HepG2 (cell line): ENCODE measurements at regions not wholly inside any gene's neighbourhood (a gene's known extent, or its start where the extent isn't known, plus 50 kb on each side); places are given as distances from the start of the nearest gene placed in this dataset.

Source experiments
- ATAC-seq: fragments of 200-7000 bp; cut with Tn5 transposase; 3 replicates; pipeline ENCODE4 v1.9.1; 2020; ENCODE audit warnings: mild to moderate bottlenecking, moderate library complexity
- BruUV-seq: library from RNA; stranded (reverse); fragments of 400-500 nt; replicated peaks from 2 replicates; lab custom pipeline; 2021; lab: Mats Ljungman, UMichigan
- CTCF ChIA-PET: fragments of 300-600 bp; formaldehyde crosslinking; extraction: SDS; loops from one replicate; lab custom pipeline; 2021; ENCODE audit warnings: low total read pairs, inconsistent platforms, low intra/inter-chr PET ratio; lab: Yijun Ruan, JAX
- POLR2A ChIA-PET: fragments of 350-600 bp; sonication (Branson Sonifier 250); formaldehyde crosslinking; loops from one replicate; lab custom pipeline; 2020; ENCODE audit warnings: antibody characterized with exemption, inconsistent platforms; lab: Yijun Ruan, JAX
- DNase-seq: peaks from one replicate; pipeline ENCODE4 v3.0.0-alpha.2; 2015; ENCODE audit warnings: low spot score
- FAIRE-seq: peaks from 3 replicates; lab custom pipeline; 2011; peaks lifted over from hg19 to GRCh38; lab: Jason Lieb, UNC
- H2AFZ ChIP-seq: one replicate; pipeline ENCODE4 v1.6.1; 2011; ENCODE audit warnings: low read length, inconsistent platforms
- H3K27ac ChIP-seq: fragments of 300-600 bp; 3 replicates; pipeline ENCODE4 v1.8.0; 2011; ENCODE audit warnings: mixed run types, mild to moderate bottlenecking, mixed read lengths, low read length, inconsistent platforms; ENCODE audit not compliant: insufficient read depth; ENCODE audit errors: extremely low read length
- H3K27me3 ChIP-seq, 2 experiments: fragments of 200-600 bp in 1 of 2; 2 replicates in 1 of 2; 3 replicates in 1 of 2; pipeline versions ENCODE4 v1.6.0 to v1.8.0; 2011; ENCODE audit warnings: low read length in 2 of 2, mild to moderate bottlenecking in 2 of 2, moderate library complexity in 2 of 2, inconsistent platforms in 1 of 2; ENCODE audit not compliant: insufficient read depth in 2 of 2, control insufficient read depth in 1 of 2
- H3K36me3 ChIP-seq, 2 experiments: fragments of 200-600 bp in 1 of 2; replicated peaks in 1 of 2; 2 replicates in 1 of 2; 3 replicates in 1 of 2; pipeline versions ENCODE4 v1.5.1 to v1.8.0; 2011; ENCODE audit warnings: low read length in 2 of 2, inconsistent platforms in 1 of 2; ENCODE audit not compliant: insufficient read depth in 2 of 2, control insufficient read depth in 1 of 2
- H3K4me1 ChIP-seq: 2 replicates; pipeline ENCODE4 v1.5.1; 2012; ENCODE audit warnings: low read length, inconsistent platforms; ENCODE audit not compliant: insufficient read depth
- H3K4me2 ChIP-seq: 2 replicates; pipeline ENCODE4 v1.6.0; 2011; ENCODE audit warnings: low read depth, low read length, inconsistent platforms
- H3K4me3 ChIP-seq, 3 experiments: fragments of 200-600 bp in 1 of 3; sonication (generic), shearing (Covaris generic) in 1 of 3; replicated peaks in 1 of 3; 2 replicates each; pipeline ENCODE4 v1.5.1; 2011 to 2016; ENCODE audit warnings: low read length in 3 of 3, inconsistent platforms in 2 of 3, low read depth in 2 of 3, mild to moderate bottlenecking in 2 of 3, control low read depth in 1 of 3, mixed read lengths in 1 of 3; ENCODE audit not compliant: insufficient read depth in 1 of 3
- H3K79me2 ChIP-seq: one replicate; pipeline ENCODE4 v1.6.1; 2011; ENCODE audit warnings: low read length, inconsistent platforms; ENCODE audit not compliant: insufficient read depth
- H3K9ac ChIP-seq: 2 replicates; pipeline ENCODE4 v1.6.0; 2011; ENCODE audit warnings: mild to moderate bottlenecking, low read depth, low read length, inconsistent platforms; ENCODE audit not compliant: insufficient read depth
- H3K9me3 ChIP-seq: 2 replicates; pipeline ENCODE4 v1.5.1; 2012; ENCODE audit warnings: mild to moderate bottlenecking, low read length
- H4K20me1 ChIP-seq: 2 replicates; pipeline ENCODE4 v1.6.0; 2011; ENCODE audit warnings: inconsistent platforms, mild to moderate bottlenecking, low read length, moderate library complexity; ENCODE audit not compliant: insufficient read depth
- FOXP1 ChIP-seq, 2 experiments: fragments of 450-650 bp in 1 of 2; IDR thresholded peaks; 2 replicates each; pipeline ENCODE4 v1.6.1; 2017 to 2018; ENCODE audit warnings: antibody characterized with exemption in 1 of 2
- HCFC1 ChIP-seq: fragments of 150-350 bp; IDR thresholded peaks from 2 replicates; pipeline ENCODE4 v1.6.1; 2014; ENCODE audit warnings: low read depth, low read length
- PCBP2 ChIP-seq: fragments of 200-400 bp; formaldehyde crosslinking; optimal IDR thresholded peaks from 2 replicates; pipeline ENCODE3; 2018; ENCODE audit warnings: low read length, low read depth; ENCODE audit not compliant: poor library complexity, severe bottlenecking
- THAP11 ChIP-seq: IDR thresholded peaks from 2 replicates; pipeline ENCODE4 v1.6.1; 2016; ENCODE audit warnings: missing biosample characterization, missing genetic modification reagents
- ZBTB3 ChIP-seq: sonication (generic); formaldehyde crosslinking; IDR thresholded peaks from 2 replicates; pipeline ENCODE4 v1.4.0; 2020; ENCODE audit warnings: low read depth, mild to moderate bottlenecking, moderate library complexity, missing genetic modification reagents, borderline replicate concordance
- ZBTB7A ChIP-seq: sonication (generic); formaldehyde crosslinking; IDR thresholded peaks from 2 replicates; pipeline ENCODE4 v1.8.0; 2022; ENCODE audit warnings: mild to moderate bottlenecking, missing genetic modification reagents
- ZKSCAN8 ChIP-seq: IDR thresholded peaks from 2 replicates; pipeline ENCODE4 v1.6.1; 2016; ENCODE audit warnings: borderline replicate concordance, missing genetic modification reagents, missing compliant biosample characterization
- ZNF138 ChIP-seq: sonication (generic); formaldehyde crosslinking; IDR thresholded peaks from 2 replicates; pipeline ENCODE4 v1.5.0; 2020; ENCODE audit warnings: mild to moderate bottlenecking, low read depth, missing genetic modification reagents
- ZNF513 ChIP-seq: sonication (generic); formaldehyde crosslinking; conservative IDR thresholded peaks from 2 replicates; pipeline ENCODE4 v1.5.0; 2020; ENCODE audit warnings: missing genetic modification reagents
- ZNF703 ChIP-seq: sonication (generic); formaldehyde crosslinking; IDR thresholded peaks from 2 replicates; pipeline ENCODE4 v1.5.1; 2020; ENCODE audit warnings: missing genetic modification reagents, mild to moderate bottlenecking, moderate library complexity, borderline replicate concordance
- WGBS: methylation state at CpG from one replicate; pipeline ENCODE4 v1.1.6; 2017; ENCODE audit warnings: low lambda C conversion rate; 5-methylcytosine and 5-hydroxymethylcytosine counted together
- in situ Hi-C: cut with HindIII; loops from 2 replicates; pipeline ENCODE4 v1.10.0; 2017; ENCODE audit warnings: low pct_unique_long_range_greater_than_20kb; ENCODE audit not compliant: extremely low pct_ligation_motif_present
- intact Hi-C: fragments of 100-400 bp; cut with micrococcal nuclease; formaldehyde crosslinking; loops from one replicate; pipeline ENCODE4 v1.10.0; 2022; ENCODE audit not compliant: unreplicated experiment
- TF ChIP-seq, protein P1 (sequence below): sonication (generic); formaldehyde crosslinking; IDR thresholded peaks from 2 replicates; pipeline ENCODE4 v1.5.0; 2020; ENCODE audit warnings: mild to moderate bottlenecking, missing genetic modification reagents
- TF ChIP-seq, protein P2 (sequence below): sonication (generic); formaldehyde crosslinking; IDR thresholded peaks from 2 replicates; pipeline ENCODE4 v1.8.0; 2022; ENCODE audit warnings: mild to moderate bottlenecking, missing genetic modification reagents, borderline replicate concordance

GRCh38 chr12:4825011-4825858 lies 84.5 kb upstream of the KCNA1 start:
- CTCF ChIA-PET: no interaction called here
- intact Hi-C loops: no loop called here
- ATAC-seq: no peak
- Histone ChIP-seq H4K20me1 (no peaks in the 10 kb centered on the region), H3K4me3 (no peak overlapping the region), H3K79me2 (no peaks in the 10 kb centered on the region), H3K4me1 (no peaks in the 10 kb centered on the region), H3K36me3 (no peaks in the 10 kb centered on the region), H2AFZ (no peak overlapping the region), H3K4me2 (no peak overlapping the region), H3K27me3 (peaks cover 4 to 45% of the 10 kb centered on the region in 2 experiments)
- no peak for DNase-seq
- no peak for FAIRE-seq
- no peak for TF ChIP-seq HCFC1
- no peak for TF ChIP-seq ZBTB7A (CRISPR knock-in tag)
- no peak for TF ChIP-seq FOXP1 (IDR thresholded peaks at IDR 0.05)
- TF ChIP-seq FOXP1 (CRISPR knock-in tag; IDR thresholded peaks at IDR 0.05): no peak
- TF ChIP-seq ZNF138 (CRISPR knock-in tag): no peak
- TF ChIP-seq ZNF513: no peak
- no peak for TF ChIP-seq ZKSCAN8
- no peak for TF ChIP-seq PCBP2
- no peak for TF ChIP-seq THAP11 (CRISPR knock-in tag)
- TF ChIP-seq ZBTB3 (CRISPR knock-in tag): no peak
- TF ChIP-seq, protein P1, sequence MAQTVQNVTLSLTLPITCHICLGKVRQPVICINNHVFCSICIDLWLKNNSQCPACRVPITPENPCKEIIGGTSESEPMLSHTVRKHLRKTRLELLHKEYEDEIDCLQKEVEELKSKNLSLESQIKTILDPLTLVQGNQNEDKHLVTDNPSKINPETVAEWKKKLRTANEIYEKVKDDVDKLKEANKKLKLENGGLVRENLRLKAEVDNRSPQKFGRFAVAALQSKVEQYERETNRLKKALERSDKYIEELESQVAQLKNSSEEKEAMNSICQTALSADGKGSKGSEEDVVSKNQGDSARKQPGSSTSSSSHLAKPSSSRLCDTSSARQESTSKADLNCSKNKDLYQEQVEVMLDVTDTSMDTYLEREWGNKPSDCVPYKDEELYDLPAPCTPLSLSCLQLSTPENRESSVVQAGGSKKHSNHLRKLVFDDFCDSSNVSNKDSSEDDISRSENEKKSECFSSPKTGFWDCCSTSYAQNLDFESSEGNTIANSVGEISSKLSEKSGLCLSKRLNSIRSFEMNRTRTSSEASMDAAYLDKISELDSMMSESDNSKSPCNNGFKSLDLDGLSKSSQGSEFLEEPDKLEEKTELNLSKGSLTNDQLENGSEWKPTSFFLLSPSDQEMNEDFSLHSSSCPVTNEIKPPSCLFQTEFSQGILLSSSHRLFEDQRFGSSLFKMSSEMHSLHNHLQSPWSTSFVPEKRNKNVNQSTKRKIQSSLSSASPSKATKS (CRISPR knock-in tag): no peak
- no peak for TF ChIP-seq ZNF703 (CRISPR knock-in tag)
- TF ChIP-seq, protein P2, sequence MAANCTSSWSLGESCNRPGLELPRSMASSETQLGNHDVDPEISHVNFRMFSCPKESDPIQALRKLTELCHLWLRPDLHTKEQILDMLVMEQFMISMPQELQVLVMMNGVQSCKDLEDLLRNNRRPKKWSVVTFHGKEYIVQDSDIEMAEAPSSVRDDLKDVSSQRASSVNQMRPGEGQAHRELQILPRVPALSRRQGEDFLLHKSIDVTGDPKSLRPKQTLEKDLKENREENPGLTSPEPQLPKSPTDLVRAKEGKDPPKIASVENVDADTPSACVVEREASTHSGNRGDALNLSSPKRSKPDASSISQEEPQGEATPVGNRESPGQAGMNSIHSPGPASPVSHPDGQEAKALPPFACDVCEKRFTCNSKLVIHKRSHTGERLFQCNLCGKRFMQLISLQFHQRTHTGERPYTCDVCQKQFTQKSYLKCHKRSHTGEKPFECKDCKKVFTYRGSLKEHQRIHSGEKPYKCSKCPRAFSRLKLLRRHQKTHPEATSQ: no peak
- TF ChIP-seq, all 625 proteins: peak for 0
- H3K9me3 ChIP-seq: no peaks in the 10 kb centered on the region
- in situ Hi-C loops: no loop called here
- no TSS peak for BruUV-seq
- POLR2A ChIA-PET: no interaction called here
- H3K27ac ChIP-seq: no peak overlapping the region
- WGBS: 3% methylated on average over 4 of the region's 4 CpGs
- no peak overlapping the region for H3K9ac ChIP-seq
